ENCODE measurements at regions not wholly inside any gene's neighbourhood (a gene's known extent, or its start where the extent isn't known, plus 50 kb on each side); places are given as distances from the start of the nearest gene placed in this dataset.

GRCh38 chrX:77087529-77088169 is 359.5 kb upstream of the FGF16 start:
- TF ChIP-seq, protein P1, sequence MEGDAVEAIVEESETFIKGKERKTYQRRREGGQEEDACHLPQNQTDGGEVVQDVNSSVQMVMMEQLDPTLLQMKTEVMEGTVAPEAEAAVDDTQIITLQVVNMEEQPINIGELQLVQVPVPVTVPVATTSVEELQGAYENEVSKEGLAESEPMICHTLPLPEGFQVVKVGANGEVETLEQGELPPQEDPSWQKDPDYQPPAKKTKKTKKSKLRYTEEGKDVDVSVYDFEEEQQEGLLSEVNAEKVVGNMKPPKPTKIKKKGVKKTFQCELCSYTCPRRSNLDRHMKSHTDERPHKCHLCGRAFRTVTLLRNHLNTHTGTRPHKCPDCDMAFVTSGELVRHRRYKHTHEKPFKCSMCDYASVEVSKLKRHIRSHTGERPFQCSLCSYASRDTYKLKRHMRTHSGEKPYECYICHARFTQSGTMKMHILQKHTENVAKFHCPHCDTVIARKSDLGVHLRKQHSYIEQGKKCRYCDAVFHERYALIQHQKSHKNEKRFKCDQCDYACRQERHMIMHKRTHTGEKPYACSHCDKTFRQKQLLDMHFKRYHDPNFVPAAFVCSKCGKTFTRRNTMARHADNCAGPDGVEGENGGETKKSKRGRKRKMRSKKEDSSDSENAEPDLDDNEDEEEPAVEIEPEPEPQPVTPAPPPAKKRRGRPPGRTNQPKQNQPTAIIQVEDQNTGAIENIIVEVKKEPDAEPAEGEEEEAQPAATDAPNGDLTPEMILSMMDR (IDR thresholded peaks at IDR 0.05), result no peak
- TF ChIP-seq POLR2A (IDR thresholded peaks at IDR 0.05), result no peak

All from testis (tissue), 2 donors.